HG03039 (cell line): ENCODE measurements at regions not wholly inside any gene's neighbourhood (a gene's known extent, or its start where the extent isn't known, plus 50 kb on each side); places are given as distances from the start of the nearest gene placed in this dataset.

Experiments
- ATAC-seq: cut with Tn5 transposase; IDR thresholded peaks from one replicate; pipeline ENCODE4 v1.9.1; 2021; ENCODE audit warnings: mild to moderate bottlenecking, moderate library complexity; ENCODE audit not compliant: unreplicated experiment

GRCh38 chr6:137775720-137776119 is 91.3 kb upstream of the TNFAIP3 start:
- no peak for ATAC-seq

- ATAC-seq = no peak
These were observed 90.8 kb upstream of the TNFAIP3 start for GRCh38 chr6:137776256-137776655.

GRCh38 chr6:137776786-137777686 is 90.0 kb upstream of the TNFAIP3 start:
- no peak for ATAC-seq

GRCh38 chr6:137777687-137778075 is 89.4 kb upstream of the TNFAIP3 start:
- ATAC-seq = no peak

- ATAC-seq = no peak
These were observed 87.1 kb upstream of the TNFAIP3 start for GRCh38 chr6:137779982-137780381.

- ATAC-seq = no peak
These were observed 86.5 kb upstream of the TNFAIP3 start for GRCh38 chr6:137780447-137781034.

GRCh38 chr6:137781639-137782038 is 85.4 kb upstream of the TNFAIP3 start:
- no peak for ATAC-seq

- ATAC-seq = no peak
These were observed 84.7 kb upstream of the TNFAIP3 start for GRCh38 chr6:137782166-137783039.

GRCh38 chr6:137783710-137784109 is 83.3 kb upstream of the TNFAIP3 start:
- ATAC-seq = no peak

GRCh38 chr6:137784583-137784982 is 82.5 kb upstream of the TNFAIP3 start:
- ATAC-seq = no peak

GRCh38 chr6:137787016-137787415 is 80.0 kb upstream of the TNFAIP3 start:
- no peak for ATAC-seq

GRCh38 chr6:137788248-137788647 is 78.8 kb upstream of the TNFAIP3 start:
- ATAC-seq = no peak

GRCh38 chr6:137791281-137792159 is 75.5 kb upstream of the TNFAIP3 start:
- ATAC-seq = no peak

GRCh38 chr6:137792160-137793033 is 74.7 kb upstream of the TNFAIP3 start:
- ATAC-seq = no peak

- no peak for ATAC-seq
These were observed 73.1 kb upstream of the TNFAIP3 start for GRCh38 chr6:137793805-137794515.

- ATAC-seq = no peak
These were observed 72.4 kb upstream of the TNFAIP3 start for GRCh38 chr6:137794516-137795201.

GRCh38 chr6:137795501-137795900 is 71.6 kb upstream of the TNFAIP3 start:
- no peak for ATAC-seq

GRCh38 chr6:137798261-137798660 is 68.8 kb upstream of the TNFAIP3 start:
- ATAC-seq = no peak
